Lower leg skin (tissue), 3 donors: ENCODE measurements at regions not wholly inside any gene's neighbourhood (a gene's known extent, or its start where the extent isn't known, plus 50 kb on each side); places are given as distances from the start of the nearest gene placed in this dataset.

Source experiments
- POLR2A ChIP-seq, 2 donors: fragments of 450-650 bp; IDR thresholded peaks; one replicate each; pipeline ENCODE4 v1.6.1; 2016 to 2017; ENCODE audit warnings: antibody characterized with exemption in 2 of 2, mild to moderate bottlenecking in 1 of 2, moderate library complexity in 1 of 2
- TF ChIP-seq, protein P1 (sequence below), 3 donors: fragments of 450-650 bp; IDR thresholded peaks; one replicate each; pipeline ENCODE4 v1.5.1; 2016; ENCODE audit warnings: antibody characterized with exemption in 3 of 3, mild to moderate bottlenecking in 3 of 3, moderate library complexity in 2 of 3

DNA sequence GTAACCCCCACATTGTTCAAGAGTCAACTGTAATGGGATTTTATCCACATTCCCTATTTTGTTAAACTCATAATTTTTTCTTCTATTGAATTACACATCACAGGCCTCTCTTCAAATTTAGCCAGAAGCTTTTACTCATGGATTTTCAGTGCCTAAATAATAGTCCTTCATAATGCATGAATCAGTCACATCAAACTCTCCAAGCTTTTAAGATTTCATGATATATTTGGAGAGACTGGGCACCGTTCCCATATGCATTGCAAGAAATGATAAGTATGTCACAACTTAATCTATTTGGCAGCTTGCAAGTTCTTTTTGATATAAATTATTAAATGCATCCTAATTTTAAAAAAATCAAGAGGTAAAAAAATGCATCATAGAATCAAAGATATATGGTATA lies 465.9 kb downstream of the DMAC1 start:
- TF ChIP-seq, protein P1, sequence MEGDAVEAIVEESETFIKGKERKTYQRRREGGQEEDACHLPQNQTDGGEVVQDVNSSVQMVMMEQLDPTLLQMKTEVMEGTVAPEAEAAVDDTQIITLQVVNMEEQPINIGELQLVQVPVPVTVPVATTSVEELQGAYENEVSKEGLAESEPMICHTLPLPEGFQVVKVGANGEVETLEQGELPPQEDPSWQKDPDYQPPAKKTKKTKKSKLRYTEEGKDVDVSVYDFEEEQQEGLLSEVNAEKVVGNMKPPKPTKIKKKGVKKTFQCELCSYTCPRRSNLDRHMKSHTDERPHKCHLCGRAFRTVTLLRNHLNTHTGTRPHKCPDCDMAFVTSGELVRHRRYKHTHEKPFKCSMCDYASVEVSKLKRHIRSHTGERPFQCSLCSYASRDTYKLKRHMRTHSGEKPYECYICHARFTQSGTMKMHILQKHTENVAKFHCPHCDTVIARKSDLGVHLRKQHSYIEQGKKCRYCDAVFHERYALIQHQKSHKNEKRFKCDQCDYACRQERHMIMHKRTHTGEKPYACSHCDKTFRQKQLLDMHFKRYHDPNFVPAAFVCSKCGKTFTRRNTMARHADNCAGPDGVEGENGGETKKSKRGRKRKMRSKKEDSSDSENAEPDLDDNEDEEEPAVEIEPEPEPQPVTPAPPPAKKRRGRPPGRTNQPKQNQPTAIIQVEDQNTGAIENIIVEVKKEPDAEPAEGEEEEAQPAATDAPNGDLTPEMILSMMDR (IDR thresholded peaks at IDR 0.05): no peak
- TF ChIP-seq POLR2A (IDR thresholded peaks at IDR 0.05): no peak
